ENCODE measurements at regions not wholly inside any gene's neighbourhood (a gene's known extent, or its start where the extent isn't known, plus 50 kb on each side); places are given as distances from the start of the nearest gene placed in this dataset.

- Histone ChIP-seq H3K27me3 (ENCODE audit: control insufficient read depth, insufficient read depth, low read length) (no peaks in the 10 kb centered on the region), H3K4me3 (ENCODE audit: low read depth, low read length) (no peak overlapping the region), H3K36me3 (ENCODE audit: control insufficient read depth, insufficient read depth, low read length) (no peaks in the 10 kb centered on the region)
- no peak for TF ChIP-seq CTCF (IDR thresholded peaks at IDR 0.05; ENCODE audit: insufficient read depth, low read depth, low read length)
- ChIA-PET CTCF (no interaction called here), POLR2A (no interaction called here)
- DNase-seq (ENCODE audit: low read depth), result no peak
Measured at GRCh38 chr4:162522724-162523123, 358.9 kb upstream of the FSTL5 start.

- no peak for DNase-seq (ENCODE audit: low read depth)
- POLR2A ChIA-PET, result no interaction called here
- no peak for TF ChIP-seq CTCF (IDR thresholded peaks at IDR 0.05; ENCODE audit: insufficient read depth, low read depth, low read length)
- CTCF ChIA-PET, result no interaction called here
- H3K27me3 ChIP-seq (ENCODE audit: control insufficient read depth, insufficient read depth, low read length), result no peaks in the 10 kb centered on the region
- no peak overlapping the region for H3K4me3 ChIP-seq (ENCODE audit: low read depth, low read length)
- no peaks in the 10 kb centered on the region for H3K36me3 ChIP-seq (ENCODE audit: control insufficient read depth, insufficient read depth, low read length)
Measured at GRCh38 chr4:162510937-162511336, 347.1 kb upstream of the FSTL5 start.

GRCh38 chr4:162510115-162510514, 346.3 kb upstream of the FSTL5 start:
- POLR2A ChIA-PET, result no interaction called here
- no peak for TF ChIP-seq CTCF (IDR thresholded peaks at IDR 0.05; ENCODE audit: insufficient read depth, low read depth, low read length)

GRCh38 chr4:162509333-162509732, 345.5 kb upstream of the FSTL5 start:
- CTCF ChIA-PET, result no interaction called here
- no peaks in the 10 kb centered on the region for H3K27me3 ChIP-seq (ENCODE audit: control insufficient read depth, insufficient read depth, low read length)
- TF ChIP-seq CTCF (IDR thresholded peaks at IDR 0.05; ENCODE audit: insufficient read depth, low read depth, low read length), result no peak
- no peak overlapping the region for H3K4me3 ChIP-seq (ENCODE audit: low read depth, low read length)
- POLR2A ChIA-PET, result no interaction called here
- H3K36me3 ChIP-seq (ENCODE audit: control insufficient read depth, insufficient read depth, low read length), result no peaks in the 10 kb centered on the region
- DNase-seq (ENCODE audit: low read depth), result no peak

More at GRCh38 chr4:162510115-162510514, 346.3 kb upstream of the FSTL5 start:
- Histone ChIP-seq H3K4me3 (ENCODE audit: low read depth, low read length) (no peak overlapping the region), H3K27me3 (ENCODE audit: control insufficient read depth, insufficient read depth, low read length) (no peaks in the 10 kb centered on the region), H3K36me3 (ENCODE audit: control insufficient read depth, insufficient read depth, low read length) (no peaks in the 10 kb centered on the region)
- DNase-seq (ENCODE audit: low read depth), result no peak
- CTCF ChIA-PET, result interaction anchor here (0.7 kb wide), 1 partner anchor 12 kb away, joined by 4 read pairs; no protein-coding TSS in a partner anchor

- POLR2A ChIA-PET, result no interaction called here
- no peak overlapping the region for H3K4me3 ChIP-seq (ENCODE audit: low read depth, low read length)
- DNase-seq (ENCODE audit: low read depth), result no peak
- TF ChIP-seq CTCF (IDR thresholded peaks at IDR 0.05; ENCODE audit: insufficient read depth, low read depth, low read length), result no peak
- CTCF ChIA-PET, result no interaction called here
- H3K36me3 ChIP-seq (ENCODE audit: control insufficient read depth, insufficient read depth, low read length), result no peaks in the 10 kb centered on the region
- H3K27me3 ChIP-seq (ENCODE audit: control insufficient read depth, insufficient read depth, low read length), result no peaks in the 10 kb centered on the region
Measured at GRCh38 chr4:162506253-162506652, 342.5 kb upstream of the FSTL5 start.

Data from BJ (cell line).